DND-41 (cell line): ENCODE measurements at regions not wholly inside any gene's neighbourhood (a gene's known extent, or its start where the extent isn't known, plus 50 kb on each side); places are given as distances from the start of the nearest gene placed in this dataset.

Experiments used
- CTCF ChIP-seq: IDR thresholded peaks from 2 replicates; pipeline ENCODE4 v1.5.1; 2012; ENCODE audit warnings: borderline replicate concordance, low read length, moderate library complexity, mild to moderate bottlenecking; ENCODE audit not compliant: poor library complexity, severe bottlenecking; ENCODE audit errors: extremely low read depth
- EZH2 ChIP-seq: IDR thresholded peaks from 3 replicates; pipeline ENCODE4 v1.6.1; 2012; ENCODE audit warnings: borderline replicate concordance, low read depth, mild to moderate bottlenecking, moderate library complexity, low read length, inconsistent platforms; ENCODE audit not compliant: severe bottlenecking

- TF ChIP-seq CTCF (no peak), EZH2 (no peak)
These were observed 755.2 kb upstream of the SORCS1 start for GRCh38 chr10:107919626-107920235.
